NCI-H1105 treated with DMSO at 0.1 percent for 48 hours (cell line): ENCODE measurements at regions not wholly inside any gene's neighbourhood (a gene's known extent, or its start where the extent isn't known, plus 50 kb on each side); places are given as distances from the start of the nearest gene placed in this dataset.

Source experiments
- DNase-seq: peaks from one replicate; lab custom pipeline; 2025; lab: John Stamatoyannopoulos, UW

GRCh38 chr6:11358904-11359830 lies 126.7 kb upstream of the NEDD9 start:
- no peak for DNase-seq

GRCh38 chr6:11357285-11357684 lies 124.8 kb upstream of the NEDD9 start:
- no peak for DNase-seq

- no peak for DNase-seq
Measured at GRCh38 chr6:11356404-11357155, 124.1 kb upstream of the NEDD9 start.

GRCh38 chr6:11353921-11354389 lies 121.5 kb upstream of the NEDD9 start:
- DNase-seq = no peak

- DNase-seq = no peak
Measured at GRCh38 chr6:11350294-11350693, 117.8 kb upstream of the NEDD9 start.

- no peak for DNase-seq
Measured at GRCh38 chr6:11349880-11350279, 117.4 kb upstream of the NEDD9 start.

- DNase-seq = no peak
Measured at GRCh38 chr6:11346516-11346915, 114.0 kb upstream of the NEDD9 start.

- DNase-seq = no peak
Measured at GRCh38 chr6:11345536-11345935, 113.1 kb upstream of the NEDD9 start.

GRCh38 chr6:11343963-11344723 lies 111.7 kb upstream of the NEDD9 start:
- DNase-seq = no peak

- DNase-seq = no peak
Measured at GRCh38 chr6:11341867-11342266, 109.4 kb upstream of the NEDD9 start.

GRCh38 chr6:11341303-11341702 lies 108.8 kb upstream of the NEDD9 start:
- DNase-seq = no peak

- DNase-seq = no peak
Measured at GRCh38 chr6:11339380-11339779, 106.9 kb upstream of the NEDD9 start.

GRCh38 chr6:11337306-11337705 lies 104.8 kb upstream of the NEDD9 start:
- DNase-seq = no peak

GRCh38 chr6:11335826-11336225 lies 103.4 kb upstream of the NEDD9 start:
- DNase-seq = no peak

- DNase-seq = peak; percentile 76
Measured at GRCh38 chr6:11333132-11333849, 100.8 kb upstream of the NEDD9 start.

GRCh38 chr6:11332463-11332862 lies 100.0 kb upstream of the NEDD9 start:
- DNase-seq = no peak

- no peak for DNase-seq
Measured at GRCh38 chr6:11331111-11331510, 98.6 kb upstream of the NEDD9 start.

- DNase-seq = no peak
Measured at GRCh38 chr6:11330413-11330760, 97.9 kb upstream of the NEDD9 start.

GRCh38 chr6:11329726-11330412 lies 97.4 kb upstream of the NEDD9 start:
- DNase-seq = no peak

- no peak for DNase-seq
Measured at GRCh38 chr6:11328613-11329247, 96.3 kb upstream of the NEDD9 start.

- no peak for DNase-seq
Measured at GRCh38 chr6:11327961-11328360, 95.5 kb upstream of the NEDD9 start.
